NCI-H1105 (cell line): ENCODE measurements at regions not wholly inside any gene's neighbourhood (a gene's known extent, or its start where the extent isn't known, plus 50 kb on each side); places are given as distances from the start of the nearest gene placed in this dataset.

Experiments
- DNase-seq: peaks from one replicate; lab custom pipeline; 2025; lab: John Stamatoyannopoulos, UW

- no peak for DNase-seq
These were observed 177.8 kb downstream of the ACKR3 start for GRCh38 chr2:236747426-236747825.

DNA sequence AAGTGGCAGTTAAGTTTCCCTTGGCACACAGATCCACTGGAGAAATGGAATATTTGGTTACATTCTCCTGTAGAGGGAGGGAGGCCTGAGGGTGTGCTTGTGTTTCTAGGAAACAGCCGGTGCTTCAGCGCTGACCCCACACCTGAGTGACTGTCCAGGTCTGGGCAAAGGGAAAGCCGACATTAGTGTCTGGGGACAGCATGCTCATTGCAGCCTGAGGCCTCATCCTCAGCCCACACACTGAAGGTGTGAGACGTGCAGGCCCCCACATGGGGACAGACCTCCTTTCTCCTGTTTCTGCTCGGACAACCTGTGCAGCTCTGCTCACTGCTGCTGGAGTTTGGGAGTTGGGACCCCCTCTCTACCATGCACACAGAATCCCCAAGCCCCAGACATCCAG lies 178.3 kb downstream of the ACKR3 start:
- no peak for DNase-seq

GRCh38 chr2:236748385-236748784 lies 178.8 kb downstream of the ACKR3 start:
- DNase-seq = no peak

DNA sequence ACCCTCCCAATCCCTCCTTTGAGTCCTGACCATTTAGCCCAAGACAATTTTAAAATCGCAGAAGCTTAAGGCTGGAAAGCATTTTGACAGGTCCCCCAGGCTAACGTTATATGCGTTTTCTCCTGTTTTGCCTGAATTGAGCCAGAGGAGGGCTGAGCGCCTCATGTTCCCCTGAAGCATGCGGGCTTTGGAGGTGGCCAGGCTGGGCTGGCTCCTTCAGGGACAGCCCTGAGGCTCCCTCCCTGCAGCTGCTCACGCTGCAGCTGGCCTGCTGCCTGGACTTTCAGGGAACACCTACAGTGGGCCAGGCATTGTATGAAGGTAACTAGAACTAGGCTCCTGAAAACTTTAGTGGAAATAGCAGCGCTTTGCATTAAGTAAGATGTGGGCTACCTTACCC lies 179.2 kb downstream of the ACKR3 start:
- DNase-seq = no peak

DNA sequence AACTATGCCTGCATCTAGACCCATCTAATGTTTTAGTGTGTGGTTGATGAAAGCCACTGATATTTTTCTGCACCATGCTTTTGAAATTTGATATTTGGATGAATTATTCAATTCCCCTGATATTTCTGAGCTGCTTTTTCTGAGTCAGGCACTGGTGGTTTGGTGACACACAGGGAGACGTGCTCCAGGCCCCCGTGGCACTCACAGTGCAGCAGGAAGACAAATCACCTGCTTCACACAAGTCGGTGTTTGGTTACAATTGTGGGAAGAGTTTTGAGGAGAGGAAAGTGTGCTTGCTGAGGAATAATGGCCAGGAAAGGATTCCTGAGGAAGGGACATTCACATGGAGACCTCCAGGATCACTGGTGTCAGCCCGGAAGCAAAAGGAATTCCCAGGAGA lies 179.7 kb downstream of the ACKR3 start:
- DNase-seq = no peak

DNA sequence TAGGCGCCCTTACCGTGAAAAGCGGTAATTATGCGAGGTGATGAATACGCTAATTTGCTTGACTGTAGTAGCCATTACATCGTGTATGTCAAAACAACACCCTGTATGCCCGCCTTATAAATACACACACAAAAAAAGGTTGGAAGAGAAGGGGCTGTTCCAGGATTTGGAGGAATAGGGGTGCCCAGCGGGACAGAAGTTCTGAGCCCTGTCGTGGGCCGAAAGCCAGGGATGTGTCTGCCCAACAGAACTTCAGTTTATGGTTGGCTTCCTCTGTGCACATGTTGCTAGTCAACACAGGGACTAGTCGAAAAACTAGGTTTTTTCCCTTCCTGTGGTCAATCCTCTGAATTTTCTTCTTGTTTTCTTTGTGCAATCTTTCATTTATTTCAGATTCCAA lies 182.5 kb downstream of the ACKR3 start:
- DNase-seq = no peak

- DNase-seq = no peak
These were observed 184.1 kb downstream of the ACKR3 start for GRCh38 chr2:236753606-236754270.

- DNase-seq = peak; percentile 4
These were observed 184.8 kb downstream of the ACKR3 start for GRCh38 chr2:236754271-236754944.

DNA sequence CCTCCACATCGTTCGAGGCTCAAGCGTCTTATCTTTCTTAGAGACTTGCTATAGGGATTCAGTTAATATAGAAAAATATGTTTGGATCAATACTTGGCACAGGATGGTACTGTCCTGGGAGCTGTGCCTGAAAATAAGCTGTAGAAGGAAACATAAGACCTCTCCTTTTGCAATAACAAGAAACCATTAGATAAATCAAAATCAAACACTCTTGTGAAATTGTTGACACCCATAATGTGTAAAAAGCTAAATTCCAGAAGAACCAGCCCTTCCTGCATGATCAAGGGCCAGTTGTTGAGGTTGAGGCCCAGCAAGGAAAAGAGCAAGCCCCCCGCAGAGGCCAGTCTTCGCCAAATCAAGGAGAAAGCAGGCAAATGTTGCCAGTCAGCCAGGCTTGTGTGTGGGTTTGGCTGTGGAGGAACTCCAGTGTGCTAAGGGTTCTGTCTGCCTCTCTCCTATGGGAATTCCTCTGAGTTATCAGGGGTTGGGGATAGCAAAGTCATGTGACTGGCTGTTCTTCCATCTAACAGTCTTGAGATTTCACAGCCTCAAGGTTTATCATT lies 185.7 kb downstream of the ACKR3 start:
- no peak for DNase-seq

DNA sequence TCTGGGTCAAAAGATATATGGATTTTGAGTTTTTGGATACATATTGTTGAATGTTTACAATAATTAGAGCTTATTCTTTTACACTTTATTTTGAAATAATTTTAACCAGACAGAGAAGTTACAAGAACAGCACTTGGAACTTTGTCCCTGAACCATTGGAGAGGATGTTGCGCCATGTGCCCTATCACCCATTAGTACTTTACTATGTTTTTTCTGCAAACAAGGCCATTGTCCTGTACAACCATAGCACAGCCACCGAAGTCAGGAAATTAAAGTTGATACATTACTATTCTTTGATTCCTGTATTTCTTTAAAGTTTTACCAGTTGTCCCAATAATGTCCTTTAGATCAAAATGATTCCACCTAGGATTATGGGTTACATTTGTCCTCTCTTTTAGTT lies 188.8 kb downstream of the ACKR3 start:
- DNase-seq = no peak

GRCh38 chr2:236760246-236760645 lies 190.6 kb downstream of the ACKR3 start:
- no peak for DNase-seq

DNA sequence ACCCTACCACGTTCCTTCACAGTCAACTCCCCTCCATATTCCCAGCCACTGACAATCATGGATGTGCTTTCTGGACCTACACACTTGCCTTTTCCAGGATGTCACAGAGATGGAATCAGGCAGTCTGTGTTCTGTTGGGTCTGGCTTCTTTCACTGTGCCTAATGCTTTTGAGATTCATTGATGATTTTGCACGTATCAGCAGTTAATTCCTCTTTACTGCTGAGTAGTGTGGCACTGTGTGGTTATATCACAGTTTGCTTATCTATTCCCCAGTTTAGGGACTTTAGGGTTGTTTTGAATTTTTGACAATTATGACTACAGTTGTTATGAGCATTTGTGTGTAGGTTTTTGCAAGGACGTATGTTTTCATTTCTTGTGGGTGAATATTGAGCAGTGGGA lies 191.7 kb downstream of the ACKR3 start:
- no peak for DNase-seq

DNA sequence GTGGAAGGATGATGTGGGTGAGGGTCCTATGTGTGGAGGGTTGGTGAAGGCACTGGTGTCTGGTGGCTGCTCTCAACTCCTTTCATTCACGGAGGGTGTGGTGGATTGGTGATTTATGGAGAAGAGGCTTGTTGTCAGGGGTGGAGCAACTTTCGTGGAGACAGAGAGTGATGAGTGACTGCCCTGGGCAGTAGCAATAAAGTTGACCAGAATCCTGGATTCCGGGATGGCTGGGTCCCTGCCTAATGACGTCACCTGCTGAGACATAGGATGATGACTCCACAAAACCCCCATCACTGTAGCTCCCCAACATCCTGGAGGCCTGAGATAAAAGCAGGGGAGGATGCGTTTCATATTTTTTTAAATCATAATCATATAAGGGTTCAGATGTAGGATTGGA lies 193.0 kb downstream of the ACKR3 start:
- DNase-seq = no peak

DNA sequence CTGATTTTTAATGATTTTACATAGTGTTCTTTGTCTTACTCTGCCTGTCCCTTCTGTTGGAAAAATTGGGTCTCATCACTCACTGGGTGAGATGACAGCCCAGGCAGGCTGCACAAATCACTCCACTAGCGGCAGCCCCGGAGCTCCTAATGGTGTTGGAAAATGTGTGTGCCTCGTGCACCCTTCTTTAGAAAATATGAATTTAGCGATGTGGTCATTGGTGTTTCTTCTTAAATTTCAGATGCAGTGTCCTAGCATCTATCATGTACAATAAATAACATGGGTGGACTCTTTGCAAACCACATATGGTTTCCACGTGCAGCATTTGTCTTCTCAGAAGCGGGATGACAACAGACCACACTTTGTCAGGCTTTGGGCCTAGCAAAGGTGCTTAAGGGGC lies 194.2 kb downstream of the ACKR3 start:
- no peak for DNase-seq

- DNase-seq = no peak
These were observed 195.1 kb downstream of the ACKR3 start for GRCh38 chr2:236764716-236765115.

GRCh38 chr2:236765478-236765877 lies 195.9 kb downstream of the ACKR3 start:
- DNase-seq = no peak

DNA sequence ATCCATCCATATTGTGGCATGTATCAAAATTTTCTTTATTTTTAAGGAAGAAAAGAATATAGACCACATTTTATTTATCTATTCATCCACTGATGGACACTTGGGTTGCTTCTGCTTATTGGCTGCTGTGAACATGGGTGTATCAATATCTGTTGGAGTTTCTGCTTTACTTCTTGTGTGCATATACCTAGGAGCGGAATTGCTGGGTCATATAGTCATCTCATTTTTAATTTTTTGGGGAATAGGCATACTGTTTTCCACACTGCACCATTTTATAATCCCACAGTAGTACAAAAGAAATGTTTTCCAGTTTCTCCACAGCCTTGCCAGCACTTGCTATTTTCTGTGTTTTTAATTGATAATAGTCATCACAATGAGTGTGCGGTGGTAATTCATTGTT lies 197.2 kb downstream of the ACKR3 start:
- no peak for DNase-seq

- DNase-seq = no peak
These were observed 198.3 kb downstream of the ACKR3 start for GRCh38 chr2:236767941-236768340.

DNA sequence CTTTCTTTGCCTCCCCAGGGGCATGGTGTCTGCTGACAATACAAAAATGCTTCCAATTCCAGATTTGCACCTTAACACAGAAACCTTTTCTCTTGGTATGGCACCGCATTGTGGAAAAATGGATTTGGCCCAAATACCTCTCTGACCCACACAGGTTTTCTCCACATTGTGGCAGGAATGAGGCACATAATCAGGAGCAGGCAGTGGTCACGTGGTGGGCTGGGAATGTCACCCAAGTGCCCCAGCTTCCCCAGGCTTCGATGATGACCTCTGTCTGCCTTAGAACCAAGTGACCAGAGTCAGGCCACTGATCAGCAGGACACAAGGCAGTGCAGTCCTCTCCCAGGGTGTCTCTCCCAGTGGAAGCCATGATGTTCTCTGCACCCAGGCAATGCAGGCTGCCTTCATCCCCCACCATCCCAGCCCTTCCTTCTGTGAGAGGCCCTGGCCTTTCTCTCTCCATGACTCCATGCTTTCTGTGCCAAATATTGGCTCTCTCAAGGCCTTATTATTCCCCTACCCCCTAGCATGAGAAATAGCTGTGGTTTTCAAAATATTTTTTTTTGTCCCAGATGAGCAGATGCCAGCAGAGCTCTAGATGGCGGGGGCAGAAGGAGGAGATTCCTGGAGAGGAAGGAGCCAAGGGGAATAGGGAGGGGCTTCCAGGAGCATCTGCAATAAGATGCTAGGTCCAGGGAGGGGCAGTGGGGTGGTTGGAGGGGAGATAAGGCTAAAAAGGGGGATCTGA lies 198.9 kb downstream of the ACKR3 start:
- DNase-seq = no peak

DNA sequence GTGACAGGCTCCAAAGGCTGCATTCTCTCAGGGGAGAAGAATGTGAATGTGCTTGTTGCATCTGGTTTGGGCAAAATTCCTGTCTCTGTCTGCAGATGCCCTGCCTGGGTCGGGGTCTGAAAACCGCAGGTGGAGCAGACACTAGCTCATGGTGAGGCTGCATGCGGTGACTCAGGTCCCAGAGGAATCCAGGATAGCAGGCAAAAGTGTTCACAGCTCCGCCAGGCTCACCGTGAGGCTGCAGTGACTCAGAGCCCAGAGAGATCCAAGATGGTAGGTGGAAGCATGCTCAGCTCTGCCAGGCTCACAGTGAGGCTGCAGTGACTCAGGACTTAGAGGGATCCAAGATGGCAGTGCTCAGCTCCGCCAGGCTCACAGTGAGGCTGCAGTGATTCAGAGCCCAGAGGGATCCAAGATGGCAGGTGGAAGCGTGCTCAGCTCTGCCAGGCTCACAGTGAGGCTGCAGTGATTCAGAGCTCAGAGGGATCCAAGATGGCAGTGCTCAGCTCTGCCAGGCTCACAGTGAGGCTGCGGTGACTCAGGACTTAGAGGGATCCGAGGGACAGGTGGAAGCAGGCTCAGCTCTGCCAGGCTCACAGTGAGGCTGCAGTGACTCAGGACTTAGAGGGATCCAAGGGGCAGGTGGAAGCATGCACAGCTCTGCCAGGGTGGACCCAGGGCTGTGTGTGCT lies 200.5 kb downstream of the ACKR3 start:
- no peak for DNase-seq

GRCh38 chr2:236772220-236772837 lies 202.7 kb downstream of the ACKR3 start:
- no peak for DNase-seq

DNA sequence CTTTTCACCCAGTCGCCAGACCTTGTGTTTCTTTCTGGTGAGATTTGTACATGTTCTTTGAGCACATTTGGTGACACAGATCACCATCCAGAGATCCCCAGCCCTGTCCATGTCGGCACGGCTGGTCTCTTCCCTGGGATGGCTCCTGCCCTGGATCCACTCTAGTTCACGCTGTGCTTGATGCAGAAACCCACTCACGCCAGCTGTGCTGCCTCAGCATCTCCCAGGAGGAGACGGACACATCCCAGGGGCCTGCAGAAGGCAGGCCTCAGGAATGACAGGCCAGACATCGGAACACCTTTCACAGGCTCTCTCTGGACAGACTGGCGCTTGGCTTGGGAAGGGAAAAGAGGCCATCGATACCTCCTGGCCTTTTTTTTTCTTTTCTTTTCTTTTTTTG lies 203.6 kb downstream of the ACKR3 start:
- DNase-seq = no peak
